SKM-1 treated with dmso at 0.1 percent for 144 hours (cell line): ENCODE measurements at regions not wholly inside any gene's neighbourhood (a gene's known extent, or its start where the extent isn't known, plus 50 kb on each side); places are given as distances from the start of the nearest gene placed in this dataset.
"Not testable (repeated sequence)": the region's sequence is repeated elsewhere in the genome, so short reads cannot be mapped to it uniquely, and the experiment has no call there.

Experiments
- DNase-seq: peaks from one replicate; lab custom pipeline; 2025; ENCODE audit not compliant: unreplicated experiment; lab: John Stamatoyannopoulos, UW

DNA sequence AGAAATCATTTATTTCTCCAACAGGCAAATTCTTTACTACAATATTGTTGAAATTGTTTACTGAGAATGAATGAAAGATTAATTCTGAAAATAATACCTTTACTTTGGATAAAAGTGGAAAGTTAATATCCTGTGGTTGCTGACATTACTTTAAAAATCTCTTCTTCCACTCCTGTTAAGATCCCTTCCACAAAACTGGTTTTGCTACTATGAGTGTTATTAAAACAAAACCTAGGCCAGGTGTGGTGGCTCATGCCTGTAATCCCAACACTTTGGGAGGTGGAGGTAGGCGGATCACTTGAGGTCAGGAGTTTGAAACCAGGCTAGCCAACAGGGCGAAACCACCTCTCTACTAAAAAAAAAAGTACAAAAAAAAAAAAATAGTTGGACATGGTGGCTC, 123.9 kb upstream of the CCDC150 start:
- no peak for DNase-seq

DNA sequence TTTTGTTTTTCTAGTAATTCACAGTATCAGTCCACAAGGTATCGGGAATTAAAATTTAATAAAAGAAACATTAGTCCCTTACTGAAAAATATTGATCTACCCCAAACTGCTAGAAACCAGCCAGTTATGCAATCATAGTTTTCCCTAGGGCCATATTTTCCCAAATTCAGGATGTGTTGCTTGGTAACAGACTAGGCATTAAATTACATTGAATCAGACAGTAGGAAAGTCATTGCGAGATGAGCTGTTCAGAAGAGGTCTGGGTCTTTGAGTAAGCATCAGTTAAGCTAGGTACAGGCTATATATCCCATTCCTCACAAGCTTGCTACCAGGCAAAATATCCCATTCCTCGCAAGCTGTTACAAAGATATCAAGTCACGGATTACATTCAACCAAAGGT, 123.0 kb upstream of the CCDC150 start:
- DNase-seq = no peak

DNA sequence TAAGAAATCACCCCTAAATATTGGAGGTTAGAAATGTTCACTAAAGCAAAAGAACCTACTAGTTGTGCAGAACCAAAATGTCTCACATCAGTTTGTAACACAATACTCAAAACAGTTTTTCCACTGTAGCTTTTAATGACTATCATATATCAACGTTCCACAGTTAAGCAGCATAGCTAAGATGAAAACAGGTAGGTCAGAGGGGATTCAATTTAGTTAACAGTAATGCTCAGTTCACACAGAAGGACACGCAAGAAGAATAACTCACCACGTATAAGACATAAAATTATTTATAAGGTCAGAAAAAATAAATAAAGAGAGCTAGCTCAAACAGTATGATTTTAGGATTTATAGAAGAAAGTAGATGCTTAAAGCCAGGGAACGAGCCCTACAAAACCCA, 118.9 kb upstream of the CCDC150 start:
- DNase-seq = no peak

DNA sequence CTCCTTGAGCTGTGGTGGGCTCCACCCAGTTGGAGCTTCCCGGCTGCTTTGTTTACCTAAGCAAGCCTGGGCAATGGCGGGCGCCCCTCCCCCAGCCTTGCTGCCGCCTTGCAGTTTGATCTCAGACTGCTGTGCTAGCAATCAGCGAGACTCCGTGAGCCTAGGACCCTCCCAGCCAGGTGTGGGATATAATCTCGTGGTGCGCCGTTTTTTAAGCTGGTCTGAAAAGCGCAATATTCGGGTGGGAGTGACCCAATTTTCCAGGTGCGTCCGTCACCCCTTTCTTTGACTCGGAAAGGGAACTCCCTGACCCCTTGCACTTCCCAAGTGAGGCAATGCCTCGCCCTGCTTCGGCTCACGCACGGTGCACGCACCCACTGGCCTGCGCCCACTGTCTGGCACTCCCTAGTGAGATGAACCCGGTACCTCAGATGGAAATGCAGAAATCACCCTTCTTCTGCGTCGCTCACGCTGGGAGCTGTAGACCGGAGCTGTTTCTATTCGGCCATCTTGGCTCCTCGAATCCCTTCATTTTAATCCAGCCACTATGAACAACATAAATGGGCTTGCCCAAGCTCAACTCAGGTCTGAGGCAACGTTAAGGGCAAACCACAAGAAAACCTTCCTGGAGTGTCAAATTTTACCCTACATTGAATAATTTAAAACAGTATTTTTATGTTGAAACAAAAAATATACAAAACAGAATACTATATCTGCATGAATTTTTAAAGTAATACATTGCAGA, 112.4 kb upstream of the CCDC150 start:
- not testable (repeated sequence) for DNase-seq

DNA sequence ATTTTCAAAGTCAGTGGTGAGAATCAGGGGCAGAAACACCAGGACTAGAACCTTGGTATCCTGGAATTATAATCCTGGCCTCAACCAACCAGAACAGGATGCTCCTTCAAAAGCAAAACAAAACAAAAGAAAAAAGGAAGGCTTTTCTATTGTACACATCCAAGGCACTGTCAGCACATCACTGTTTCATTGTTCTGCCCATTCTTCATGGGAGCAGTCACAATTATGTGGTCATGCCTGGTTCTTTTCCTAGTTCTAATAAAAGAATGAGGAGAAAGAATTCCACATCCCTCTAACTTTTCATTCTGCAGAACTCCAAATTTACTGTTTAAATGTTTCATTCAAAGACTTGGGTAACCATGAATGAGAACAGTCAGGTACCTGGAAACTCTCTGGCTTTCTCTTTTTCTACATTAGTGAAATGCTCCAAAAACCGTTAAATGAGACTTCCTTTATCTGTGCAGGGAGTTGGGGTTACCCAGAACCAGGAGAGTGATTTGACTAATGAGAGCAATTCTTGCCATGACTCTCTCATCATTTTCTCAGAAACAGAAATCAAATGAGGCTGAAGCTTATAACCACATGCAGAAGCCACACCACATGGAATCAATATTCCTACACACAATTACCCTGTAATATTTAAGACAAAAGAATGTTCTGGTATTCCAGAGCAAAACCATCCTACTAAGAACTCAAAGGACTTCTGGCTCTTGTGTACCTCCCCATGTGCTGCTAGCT, 110.9 kb upstream of the CCDC150 start:
- DNase-seq = no peak

DNA sequence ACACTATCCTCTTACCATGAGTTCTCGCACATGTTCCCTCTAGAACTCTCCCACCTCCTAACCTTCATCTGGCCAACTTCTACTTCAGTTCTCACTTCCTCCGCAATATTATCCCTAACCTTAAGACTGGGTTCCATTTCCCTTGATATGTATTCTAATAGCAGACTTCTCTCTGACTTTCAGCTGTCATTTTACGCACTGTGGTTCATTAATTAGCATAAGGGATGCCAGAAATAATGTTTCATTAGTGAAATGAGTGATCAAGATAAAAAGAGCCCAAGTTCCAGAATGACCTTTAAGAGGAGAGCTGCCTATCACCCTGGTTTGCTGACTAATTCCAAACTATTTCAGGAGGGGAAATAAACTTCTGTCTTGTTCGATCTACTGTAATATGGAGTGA, 108.6 kb upstream of the CCDC150 start:
- no peak for DNase-seq

DNA sequence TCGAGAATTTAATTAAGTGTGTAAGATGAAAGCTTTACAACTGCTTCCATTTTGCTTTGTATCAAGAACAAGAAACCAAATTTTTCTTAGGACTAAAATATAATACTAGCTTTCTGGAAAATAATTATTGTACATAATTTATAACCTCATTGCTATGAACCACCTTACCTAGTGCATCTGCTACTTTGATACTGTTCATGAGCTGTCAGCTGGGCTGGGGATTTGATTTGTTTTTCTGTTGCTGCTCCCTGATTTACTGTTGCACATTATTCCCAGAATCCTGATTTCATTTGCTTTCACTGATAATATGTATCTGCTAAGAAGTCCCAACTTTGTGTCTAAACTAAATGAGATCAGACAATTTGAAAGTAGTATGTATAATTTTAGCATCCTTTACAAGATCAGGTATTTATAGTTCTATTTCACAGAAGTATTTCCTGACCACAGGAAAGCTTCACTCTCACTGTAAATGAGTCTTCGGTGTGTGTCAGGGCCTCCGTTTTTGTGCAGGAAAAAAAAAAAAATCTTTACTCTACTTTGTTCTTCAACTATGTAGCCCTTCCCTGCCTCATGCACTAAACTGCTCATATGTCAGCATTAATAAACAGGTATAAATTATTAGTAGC, 105.6 kb upstream of the CCDC150 start:
- no peak for DNase-seq

DNA sequence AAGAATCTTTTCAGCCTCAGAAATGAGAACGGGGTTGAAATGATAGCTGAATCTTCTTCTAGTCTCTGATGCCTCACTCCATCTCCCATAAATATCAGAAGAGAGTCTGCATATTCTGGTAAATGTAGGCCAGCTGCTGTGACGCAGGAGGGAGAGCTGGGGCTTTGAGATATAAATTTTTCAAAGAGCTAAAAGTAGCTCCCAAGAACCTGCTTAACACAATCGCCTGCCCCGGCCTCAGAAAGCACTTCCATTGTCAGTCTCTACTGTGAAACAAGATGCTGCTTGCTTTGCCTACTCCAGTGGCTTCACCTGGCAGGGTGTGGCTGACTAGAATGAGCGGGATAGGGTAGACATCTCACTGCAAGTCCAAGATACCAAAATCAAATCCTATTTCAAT, 105.0 kb upstream of the CCDC150 start:
- DNase-seq = no peak

DNA sequence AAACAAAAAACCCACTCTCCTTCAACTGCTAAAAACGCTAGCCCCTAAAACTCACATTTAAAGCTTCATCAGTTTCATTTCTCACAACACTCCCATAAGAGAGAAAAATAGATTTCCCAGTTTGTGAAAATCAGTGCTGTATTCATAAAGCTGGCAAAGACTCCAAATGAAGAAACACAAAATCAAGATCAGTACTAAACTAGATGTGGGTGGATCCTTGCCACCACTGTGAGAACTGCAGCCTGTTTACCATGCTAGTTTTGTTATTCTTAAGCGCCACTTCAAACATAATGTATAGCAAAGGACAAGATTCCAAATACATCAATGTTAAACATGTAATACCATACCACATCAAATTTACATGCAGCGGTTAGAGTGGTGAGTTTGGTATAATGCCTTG, 104.5 kb upstream of the CCDC150 start:
- no peak for DNase-seq

DNA sequence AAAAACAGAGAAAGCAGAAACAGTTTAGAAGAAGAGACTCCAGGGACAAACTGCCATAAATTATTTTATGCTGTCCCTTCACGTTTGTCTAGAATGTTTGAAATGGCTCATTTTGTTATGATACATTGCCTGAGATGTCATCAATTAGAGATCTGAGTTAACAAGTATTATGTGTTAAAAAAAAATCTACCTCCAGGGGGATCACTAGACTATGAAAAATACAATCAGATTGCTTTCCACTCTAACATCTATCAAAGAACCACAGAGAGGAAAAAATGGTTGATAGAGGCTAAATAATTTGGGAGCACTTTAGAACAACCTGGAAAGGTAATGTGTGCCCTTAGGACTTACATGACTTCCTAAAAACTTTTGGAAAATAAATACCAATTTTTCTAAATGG, 103.8 kb upstream of the CCDC150 start:
- no peak for DNase-seq

DNA sequence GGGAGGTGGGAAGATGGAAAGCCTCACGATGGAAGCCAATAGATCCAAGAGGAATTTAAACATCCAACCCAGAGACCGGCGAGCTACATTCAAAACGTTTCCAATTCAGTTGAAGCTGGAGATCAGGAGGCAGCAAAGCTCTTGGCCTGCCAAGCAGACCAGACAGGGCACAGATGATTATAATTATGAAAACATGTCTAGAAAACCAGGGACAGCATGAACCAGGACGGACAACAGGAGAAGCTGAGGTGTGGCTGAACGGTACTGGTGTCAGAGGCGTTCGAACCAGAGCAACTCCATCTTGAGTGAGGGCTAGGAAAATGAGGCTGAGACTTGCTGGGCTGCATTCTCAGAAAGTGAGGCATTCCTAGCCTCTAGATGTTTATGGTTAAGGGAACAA, 102.2 kb upstream of the CCDC150 start:
- DNase-seq = no peak

DNA sequence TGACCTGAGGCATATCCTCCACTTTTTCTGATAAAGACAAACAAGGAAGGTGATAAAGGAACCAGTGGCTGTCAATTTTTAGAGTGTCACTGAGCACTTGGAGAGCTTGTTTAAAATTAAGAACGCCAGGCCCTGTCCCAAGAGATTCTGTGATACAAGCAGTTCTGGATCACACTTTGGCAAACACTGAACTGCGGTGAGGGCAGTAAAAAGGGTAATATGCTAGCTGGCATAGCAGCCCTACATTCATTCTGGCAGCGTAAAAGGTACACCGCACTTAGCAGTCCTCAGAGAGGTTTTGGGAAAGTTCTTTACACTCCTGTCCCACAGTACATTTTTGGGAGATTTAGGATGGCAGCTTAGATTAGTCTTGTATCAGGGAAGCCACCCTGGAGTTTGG, 101.3 kb upstream of the CCDC150 start:
- no peak for DNase-seq

DNA sequence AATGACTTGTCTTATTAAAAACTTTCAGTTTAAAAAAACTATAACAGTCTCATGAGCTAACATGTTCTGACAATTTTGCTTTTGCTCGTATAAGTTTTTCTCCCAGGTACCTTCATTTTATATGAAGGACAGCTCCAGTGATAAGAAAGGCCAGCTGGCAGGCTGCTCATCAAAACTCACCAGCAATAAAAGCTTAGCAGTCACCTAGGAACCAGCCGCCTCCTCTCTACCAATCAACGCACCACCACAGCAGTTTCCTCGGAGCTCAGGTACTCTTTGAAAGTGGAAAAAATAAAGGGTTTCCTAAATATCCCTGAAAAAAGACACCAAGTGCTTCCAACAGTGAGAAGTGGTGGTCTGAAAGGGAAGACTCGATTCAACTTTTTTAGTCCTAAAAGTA, 100.9 kb upstream of the CCDC150 start:
- DNase-seq = no peak

DNA sequence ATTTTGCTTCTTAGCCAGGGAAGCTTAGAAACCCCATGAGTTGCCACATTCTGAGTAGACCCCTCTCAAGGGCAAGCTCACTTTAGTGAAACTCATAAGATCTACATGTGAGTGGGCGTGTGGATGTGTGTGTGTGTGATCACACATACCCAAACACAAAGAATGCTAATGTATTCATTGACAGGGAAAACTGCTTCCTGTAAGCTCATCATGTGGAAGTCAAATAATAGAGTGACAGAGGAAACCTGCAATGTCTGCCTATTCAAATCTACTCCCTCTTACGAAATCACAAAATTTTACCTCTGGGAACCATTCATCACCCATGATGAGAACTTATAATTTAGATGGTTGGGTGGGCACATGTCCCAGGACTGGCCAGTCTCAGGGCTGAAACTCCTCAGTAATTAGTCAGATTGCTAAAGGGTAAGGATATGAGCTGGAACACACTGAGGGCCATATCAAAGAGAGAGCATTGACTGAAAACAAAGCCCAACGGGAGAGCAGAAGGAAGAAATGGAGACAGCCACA, 94.5 kb upstream of the CCDC150 start:
- DNase-seq = no peak

DNA sequence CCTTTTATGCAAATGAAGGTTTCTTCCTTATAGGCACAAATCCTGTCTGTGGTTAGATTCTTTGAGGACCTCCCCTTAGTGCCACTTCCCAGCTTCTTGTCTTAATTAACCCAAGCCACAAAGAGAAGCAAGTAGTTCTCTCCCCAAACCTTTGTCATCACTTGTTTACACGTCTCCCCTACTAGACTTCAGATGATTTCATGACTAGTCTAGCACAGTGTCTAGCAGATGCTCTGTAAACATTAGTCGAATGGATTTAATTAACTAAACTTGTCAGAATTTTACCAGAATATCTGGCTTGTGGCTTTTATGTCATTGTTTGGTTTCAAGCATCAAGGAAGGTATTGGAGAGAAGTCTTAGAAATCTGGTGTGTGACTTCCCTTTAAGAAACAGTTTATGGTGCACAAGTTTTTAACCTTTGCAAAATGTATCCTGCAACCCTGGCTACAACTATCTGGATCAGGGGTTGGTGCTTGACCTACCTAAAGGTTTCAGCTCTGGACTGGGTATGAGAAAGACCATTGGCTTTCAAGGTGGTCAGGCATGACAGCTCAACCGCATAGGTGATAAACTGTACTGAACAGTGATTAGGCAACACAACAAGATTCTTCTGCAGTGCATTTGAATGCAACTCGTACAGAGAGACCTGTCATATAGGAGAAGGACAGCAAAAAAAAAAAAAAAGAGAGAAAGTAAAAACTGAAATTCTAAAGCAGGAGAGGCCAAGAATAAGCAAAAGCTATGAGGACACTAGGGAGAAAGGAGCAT, 93.2 kb upstream of the CCDC150 start:
- DNase-seq = no peak

DNA sequence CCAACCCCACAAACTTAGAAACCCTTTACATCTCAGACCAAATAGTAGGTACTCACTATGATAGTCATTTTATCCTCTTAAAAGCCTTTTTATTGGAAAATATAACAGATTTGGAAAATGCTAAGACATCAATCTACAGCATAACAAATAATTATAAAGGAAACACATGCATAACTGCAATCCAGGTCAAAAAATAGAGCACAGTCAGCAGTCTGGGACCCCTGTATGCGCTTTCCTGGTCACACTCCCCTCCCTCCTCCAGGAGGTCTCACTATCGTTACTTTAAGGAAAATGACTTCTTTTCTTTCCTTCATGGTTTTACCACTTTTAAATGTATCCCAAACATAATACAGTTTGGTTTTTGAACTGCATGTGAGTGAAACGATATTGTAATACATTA, 90.5 kb upstream of the CCDC150 start:
- no peak for DNase-seq

DNA sequence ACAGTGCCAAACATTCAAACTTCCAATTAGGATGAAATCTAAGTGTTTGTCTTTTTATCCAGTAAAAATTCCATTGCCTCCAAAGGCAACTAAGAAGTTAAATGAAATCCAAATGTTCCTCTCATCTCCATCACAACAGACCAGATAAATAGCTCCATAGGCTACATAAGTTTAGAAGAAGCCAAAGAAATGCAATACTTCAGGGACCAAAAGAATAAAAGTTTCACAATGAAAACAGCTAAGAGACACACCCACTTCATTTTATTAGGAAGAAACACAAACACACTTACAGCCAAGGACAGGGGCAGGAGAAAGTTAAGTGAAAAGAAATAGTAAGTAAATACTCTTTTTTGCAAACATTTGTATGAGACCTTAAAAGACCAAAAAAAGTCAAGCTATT, 88.5 kb upstream of the CCDC150 start:
- DNase-seq = no peak

DNA sequence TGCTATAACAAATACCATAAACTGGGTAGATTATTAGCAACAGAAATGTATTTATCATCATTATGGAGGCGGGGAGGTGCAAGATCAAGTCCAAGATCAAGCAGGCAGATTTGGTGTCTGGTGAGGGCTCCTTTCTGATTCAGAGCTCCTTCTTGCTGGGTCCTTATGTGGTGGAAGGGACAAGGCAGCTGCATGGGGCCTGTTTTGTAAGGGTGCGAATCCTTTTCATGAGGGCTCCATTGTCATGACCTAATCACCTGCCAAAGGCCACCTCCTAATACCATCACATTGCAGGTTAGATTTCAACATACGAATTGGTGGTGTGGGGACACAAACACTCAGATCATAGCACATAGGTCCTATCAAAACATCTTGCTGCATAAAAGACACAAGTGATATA, 84.4 kb upstream of the CCDC150 start:
- DNase-seq = no peak

DNA sequence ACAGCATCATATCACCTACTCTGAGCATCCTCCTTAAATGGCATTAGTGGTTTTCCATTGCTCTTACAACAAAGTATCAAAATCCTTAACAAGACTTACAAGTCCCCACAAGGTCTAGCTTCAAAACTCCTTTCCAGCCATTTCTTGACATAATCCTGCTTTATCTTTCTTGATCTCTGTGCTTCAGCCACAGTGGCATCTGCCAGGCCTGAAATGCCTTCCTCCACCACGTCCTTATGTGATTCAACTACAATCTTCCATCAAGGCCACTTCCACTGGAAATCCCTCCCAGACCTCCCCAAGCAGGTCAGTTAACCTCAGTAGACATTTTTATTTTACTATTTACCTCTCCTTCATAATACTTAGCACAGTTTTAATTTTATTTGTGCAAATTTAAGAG, 83.8 kb upstream of the CCDC150 start:
- DNase-seq = no peak

DNA sequence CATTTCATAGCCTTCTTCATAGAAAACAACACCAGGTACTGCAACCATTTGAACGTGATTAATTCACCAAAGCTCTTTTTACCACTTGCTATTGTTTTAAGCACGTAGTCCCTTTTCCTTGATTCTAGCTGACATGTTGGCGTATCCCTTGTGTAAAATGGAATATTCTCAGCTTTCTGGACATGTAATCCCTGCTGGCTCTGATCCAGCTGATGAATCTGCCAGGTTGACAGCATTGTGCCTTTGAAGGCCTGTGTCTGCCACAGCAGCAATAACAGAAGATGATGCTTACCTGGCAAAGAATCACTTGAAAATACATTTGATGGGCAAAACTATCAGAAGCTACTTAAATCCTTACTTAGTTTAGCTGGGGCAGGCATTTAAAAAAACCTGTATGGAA, 81.0 kb upstream of the CCDC150 start:
- no peak for DNase-seq

DNA sequence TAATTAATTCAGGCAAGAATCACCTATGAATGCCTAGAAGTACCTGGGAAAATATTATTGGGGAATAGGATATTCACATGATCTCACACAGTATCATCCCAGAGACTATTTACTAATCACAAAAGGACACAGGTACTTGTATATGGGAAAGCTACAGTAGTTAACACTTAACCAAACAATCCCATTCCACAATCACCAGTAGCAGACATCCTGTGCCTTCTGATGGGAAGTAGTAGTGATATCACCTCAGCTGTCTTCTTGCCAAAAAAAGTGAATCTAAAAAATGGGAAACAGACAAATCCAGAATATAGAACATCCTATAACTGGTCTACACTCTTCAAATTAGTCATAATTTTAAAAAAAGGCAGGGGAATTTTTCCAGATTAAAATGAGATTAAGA, 75.6 kb upstream of the CCDC150 start:
- DNase-seq = no peak
